Uterus (tissue), 2 donors: ENCODE measurements at regions not wholly inside any gene's neighbourhood (a gene's known extent, or its start where the extent isn't known, plus 50 kb on each side); places are given as distances from the start of the nearest gene placed in this dataset.

ENCODE experiments used
- POLR2A ChIP-seq, 2 donors: fragments of 450-650 bp; IDR thresholded peaks; one replicate each; pipeline ENCODE4 v1.6.1; 2016; ENCODE audit warnings: antibody characterized with exemption in 2 of 2, mild to moderate bottlenecking in 1 of 2, moderate library complexity in 1 of 2
- TF ChIP-seq, protein P1 (sequence below), 4 experiments: fragments of 200-600 bp in 2 of 4; fragments of 450-650 bp in 2 of 4; sonication (generic) in 2 of 4; IDR thresholded peaks; one replicate each; pipeline ENCODE4 v1.5.1; 2016 to 2019; ENCODE audit warnings: antibody characterized with exemption in 4 of 4, mild to moderate bottlenecking in 2 of 4, moderate library complexity in 1 of 4

GRCh38 chr12:126890097-126890496 is 1376.9 kb upstream of the TMEM132C start:
- TF ChIP-seq, protein P1, sequence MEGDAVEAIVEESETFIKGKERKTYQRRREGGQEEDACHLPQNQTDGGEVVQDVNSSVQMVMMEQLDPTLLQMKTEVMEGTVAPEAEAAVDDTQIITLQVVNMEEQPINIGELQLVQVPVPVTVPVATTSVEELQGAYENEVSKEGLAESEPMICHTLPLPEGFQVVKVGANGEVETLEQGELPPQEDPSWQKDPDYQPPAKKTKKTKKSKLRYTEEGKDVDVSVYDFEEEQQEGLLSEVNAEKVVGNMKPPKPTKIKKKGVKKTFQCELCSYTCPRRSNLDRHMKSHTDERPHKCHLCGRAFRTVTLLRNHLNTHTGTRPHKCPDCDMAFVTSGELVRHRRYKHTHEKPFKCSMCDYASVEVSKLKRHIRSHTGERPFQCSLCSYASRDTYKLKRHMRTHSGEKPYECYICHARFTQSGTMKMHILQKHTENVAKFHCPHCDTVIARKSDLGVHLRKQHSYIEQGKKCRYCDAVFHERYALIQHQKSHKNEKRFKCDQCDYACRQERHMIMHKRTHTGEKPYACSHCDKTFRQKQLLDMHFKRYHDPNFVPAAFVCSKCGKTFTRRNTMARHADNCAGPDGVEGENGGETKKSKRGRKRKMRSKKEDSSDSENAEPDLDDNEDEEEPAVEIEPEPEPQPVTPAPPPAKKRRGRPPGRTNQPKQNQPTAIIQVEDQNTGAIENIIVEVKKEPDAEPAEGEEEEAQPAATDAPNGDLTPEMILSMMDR (IDR thresholded peaks at IDR 0.05) = no peak
- TF ChIP-seq POLR2A (IDR thresholded peaks at IDR 0.05) = no peak
